NCI-H2196 treated with DMSO at 0.1 percent for 48 hours (cell line): ENCODE measurements at regions not wholly inside any gene's neighbourhood (a gene's known extent, or its start where the extent isn't known, plus 50 kb on each side); places are given as distances from the start of the nearest gene placed in this dataset.

Experiments
- DNase-seq: peaks from one replicate; lab custom pipeline; 2025; ENCODE audit not compliant: unreplicated experiment; lab: John Stamatoyannopoulos, UW

DNA sequence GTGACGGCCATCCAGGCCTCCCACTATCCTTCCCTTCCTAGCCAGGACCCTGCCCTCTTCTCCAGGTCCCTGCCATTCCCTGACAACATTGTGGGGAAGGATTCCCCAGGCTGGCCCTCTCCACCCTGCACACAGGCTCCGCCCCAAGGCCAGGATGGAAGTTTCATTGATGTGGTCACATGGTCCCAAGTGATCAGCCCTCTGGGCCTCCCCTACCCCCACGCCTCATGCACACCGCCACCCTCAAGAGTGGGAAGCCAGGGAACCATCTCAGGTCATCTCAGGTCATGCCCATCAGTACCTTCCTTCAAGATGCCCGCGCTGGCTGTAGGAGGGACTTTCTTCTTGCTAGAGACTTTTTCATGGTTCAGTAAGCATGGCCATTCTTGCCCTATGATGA, 514.8 kb upstream of the RAB6C start:
- DNase-seq: no peak

DNA sequence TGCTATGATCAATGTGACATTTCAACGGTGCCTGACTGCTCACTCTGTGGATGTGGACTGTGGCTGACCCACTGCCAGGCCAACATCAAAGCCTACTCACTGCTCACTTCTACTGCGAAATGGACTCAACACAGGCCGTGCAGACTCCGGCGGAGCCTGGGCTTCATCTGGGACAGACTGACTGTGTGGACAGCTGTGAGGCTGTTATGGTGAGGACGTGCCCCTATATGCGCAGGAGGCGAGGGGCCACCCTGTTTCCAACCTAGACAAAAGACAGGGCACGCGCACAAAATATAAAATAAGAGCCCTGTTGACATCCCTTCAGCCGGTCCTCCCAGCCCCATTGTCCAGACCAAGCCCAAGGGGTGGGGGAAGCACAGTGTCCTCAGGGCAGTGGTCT, 514.4 kb upstream of the RAB6C start:
- no peak for DNase-seq

DNA sequence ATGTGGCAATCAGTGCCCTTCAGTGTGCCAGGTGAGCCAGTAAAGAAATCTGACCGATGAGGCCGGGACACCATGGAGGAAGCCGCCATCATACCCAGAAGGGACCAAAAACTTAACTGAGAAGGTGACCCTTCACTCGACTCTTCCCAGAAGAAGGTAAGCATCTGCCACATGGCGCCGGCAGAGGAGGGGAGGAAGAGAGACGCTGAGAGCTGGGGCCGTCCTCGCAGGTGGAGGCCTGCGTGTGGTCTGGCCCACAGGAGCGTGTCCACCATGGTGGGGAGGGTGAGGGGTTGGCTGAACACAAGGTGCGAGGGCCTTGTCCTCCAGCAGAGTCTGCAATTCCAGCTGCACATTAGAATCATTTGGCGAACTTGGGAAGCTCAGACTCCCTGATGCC, 513.1 kb upstream of the RAB6C start:
- DNase-seq: no peak

DNA sequence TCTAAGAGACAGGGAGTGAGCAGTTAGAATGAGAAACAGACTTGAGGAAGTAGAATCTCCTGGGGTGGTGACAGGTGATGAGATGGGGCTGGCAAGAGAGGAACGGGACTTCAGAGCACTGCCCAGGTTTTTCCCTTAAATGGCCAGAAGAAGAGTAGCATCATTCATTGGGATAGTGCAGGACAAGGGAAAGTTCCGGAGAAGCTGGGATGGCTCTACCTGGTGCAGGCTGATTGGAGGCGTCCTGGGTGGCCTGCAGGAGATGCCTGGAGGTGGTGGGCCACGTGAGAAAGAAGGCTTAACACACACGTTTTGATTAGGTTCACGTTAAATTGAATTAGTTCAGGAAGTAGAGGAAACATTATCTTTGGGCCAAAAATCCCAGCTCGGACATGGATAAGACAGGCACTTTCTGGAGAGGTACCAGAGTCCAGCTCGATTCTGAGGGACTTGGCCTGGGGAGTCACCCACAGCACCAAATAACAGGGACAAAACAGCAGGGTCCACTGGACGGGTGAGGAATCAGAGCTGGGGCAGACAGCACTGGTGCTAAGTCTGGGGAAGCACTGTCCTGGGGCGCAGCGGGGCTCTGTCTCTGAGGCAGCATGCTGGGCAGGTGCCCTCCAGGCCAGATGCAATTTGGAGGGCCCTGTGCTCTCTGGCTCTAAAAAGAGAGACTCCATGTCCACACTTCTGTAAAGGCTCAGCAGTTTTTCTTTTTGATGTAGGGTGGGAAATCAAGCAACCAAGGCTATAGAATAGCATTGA, 512.3 kb upstream of the RAB6C start:
- no peak for DNase-seq

DNA sequence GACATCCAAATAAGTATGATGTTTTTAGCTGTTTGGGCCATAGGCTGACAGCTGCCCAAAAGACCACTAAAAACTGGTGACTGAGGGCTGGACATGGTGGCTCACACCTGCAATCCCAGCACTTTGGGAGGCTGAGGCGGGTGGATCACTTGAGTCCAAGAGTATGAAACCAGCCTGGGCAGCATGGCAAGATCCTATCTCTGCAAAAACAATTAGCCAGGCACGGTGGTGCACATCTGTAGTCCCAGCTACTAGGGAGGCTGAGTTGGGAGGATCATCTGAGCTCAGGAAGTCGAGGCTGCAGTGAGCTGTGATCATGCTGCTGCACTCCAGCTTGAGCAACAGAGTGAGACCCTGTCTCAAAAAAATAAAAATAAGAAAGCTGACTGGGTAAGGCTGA, 511.5 kb upstream of the RAB6C start:
- DNase-seq: no peak

DNA sequence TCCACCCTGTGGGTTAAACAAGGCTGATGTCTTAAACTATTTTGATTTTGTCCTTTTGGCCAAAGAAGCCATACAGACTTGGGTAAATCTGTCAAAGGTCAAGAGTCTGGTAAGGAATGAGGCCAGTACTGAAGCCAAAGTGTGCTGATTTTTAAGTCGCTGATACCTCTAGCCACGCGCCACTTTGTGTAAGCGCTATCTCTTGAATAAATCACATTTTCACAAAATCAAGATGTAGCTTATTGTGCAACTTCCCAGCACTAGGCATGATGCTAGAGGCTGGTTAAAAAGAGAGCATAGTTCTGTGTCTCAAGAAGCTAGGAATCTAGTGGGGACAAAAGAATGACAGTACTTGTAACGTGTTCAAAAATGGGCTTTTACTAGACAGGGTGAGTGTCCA, 510.6 kb upstream of the RAB6C start:
- no peak for DNase-seq

DNA sequence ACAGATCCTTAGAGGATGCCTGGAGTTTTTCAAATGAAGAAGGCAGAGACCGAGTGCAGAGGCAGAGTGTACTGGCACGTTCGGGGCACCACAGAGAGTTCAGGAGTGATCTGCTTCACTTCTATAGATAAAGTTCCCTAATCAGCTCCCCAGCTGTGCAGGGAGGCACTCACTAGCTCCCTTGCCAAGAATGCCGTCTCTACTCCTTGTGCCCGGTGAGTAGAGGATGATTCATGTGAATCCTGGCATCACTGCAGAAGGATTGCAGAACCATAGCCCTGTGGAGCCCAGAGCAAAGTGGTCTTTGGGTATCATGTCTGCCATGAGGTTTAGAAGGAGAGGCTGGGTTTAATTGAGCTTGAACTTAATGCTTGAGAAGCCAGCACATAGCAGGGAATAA, 510.1 kb upstream of the RAB6C start:
- DNase-seq: no peak

DNA sequence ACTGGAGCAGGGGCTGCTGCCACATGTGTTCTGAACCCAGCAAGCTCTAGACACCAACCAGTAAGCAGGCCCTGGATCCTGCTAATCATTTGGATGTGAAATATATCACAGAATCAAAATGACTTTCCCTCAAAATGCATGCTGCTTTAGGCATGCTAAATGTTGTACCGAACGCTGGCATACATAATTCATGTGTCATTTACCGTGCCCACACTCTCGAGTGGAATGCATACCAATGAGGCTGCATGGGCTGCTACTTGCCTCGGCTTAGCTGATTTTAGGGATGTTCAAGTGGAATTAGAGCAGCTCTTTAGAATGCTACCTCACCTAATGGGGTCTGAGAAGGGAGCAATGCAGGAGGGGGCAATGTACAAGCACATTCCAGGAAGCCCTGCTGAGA, 509.6 kb upstream of the RAB6C start:
- no peak for DNase-seq

DNA sequence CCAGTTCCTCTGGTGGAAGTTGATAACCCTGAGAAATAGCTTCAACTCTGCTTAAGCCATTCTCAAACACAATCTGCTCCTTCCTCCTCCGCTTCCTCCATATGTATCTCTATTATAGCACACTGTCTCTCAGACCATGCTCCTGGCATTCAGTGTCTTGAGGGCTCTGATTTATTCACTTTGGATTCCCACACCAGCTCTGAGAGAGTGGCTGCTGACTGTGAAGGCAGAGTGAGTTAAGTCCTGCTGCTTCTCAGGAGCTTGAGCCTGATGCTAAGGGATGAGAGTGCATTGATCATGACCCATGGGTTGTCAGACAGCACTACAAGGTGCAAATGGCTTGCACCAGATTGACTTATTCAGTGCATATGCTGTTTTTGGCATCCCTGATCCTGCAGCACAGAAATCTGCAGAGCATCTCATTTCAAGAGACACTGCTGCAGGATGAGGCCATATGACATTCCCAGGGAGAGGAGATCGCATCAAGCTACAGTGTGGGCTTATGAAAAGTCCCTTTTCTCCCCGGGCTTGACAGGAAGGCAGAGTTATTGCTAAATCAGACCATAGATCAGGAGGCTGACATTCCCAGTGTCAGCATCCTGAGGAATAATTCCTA, 500.5 kb upstream of the RAB6C start:
- no peak for DNase-seq

DNA sequence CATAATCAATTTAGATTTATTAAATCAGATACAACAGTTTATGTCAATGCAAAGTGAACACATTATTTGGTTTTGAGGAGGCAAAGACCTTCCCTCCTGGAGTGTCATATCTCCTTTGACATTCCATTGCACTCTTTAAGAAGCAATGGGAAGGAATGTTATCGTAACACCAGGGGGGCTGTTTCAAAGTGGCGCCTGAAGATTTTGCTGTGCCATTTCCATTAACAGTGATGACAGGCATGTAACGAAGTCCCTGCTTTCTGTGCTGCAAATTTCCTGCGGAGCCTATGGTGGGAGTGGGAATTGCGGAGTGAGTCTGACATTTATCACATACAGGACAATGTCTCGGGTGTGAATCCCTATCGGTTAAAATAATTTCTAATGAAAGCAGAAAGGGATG, 499.6 kb upstream of the RAB6C start:
- no peak for DNase-seq

DNA sequence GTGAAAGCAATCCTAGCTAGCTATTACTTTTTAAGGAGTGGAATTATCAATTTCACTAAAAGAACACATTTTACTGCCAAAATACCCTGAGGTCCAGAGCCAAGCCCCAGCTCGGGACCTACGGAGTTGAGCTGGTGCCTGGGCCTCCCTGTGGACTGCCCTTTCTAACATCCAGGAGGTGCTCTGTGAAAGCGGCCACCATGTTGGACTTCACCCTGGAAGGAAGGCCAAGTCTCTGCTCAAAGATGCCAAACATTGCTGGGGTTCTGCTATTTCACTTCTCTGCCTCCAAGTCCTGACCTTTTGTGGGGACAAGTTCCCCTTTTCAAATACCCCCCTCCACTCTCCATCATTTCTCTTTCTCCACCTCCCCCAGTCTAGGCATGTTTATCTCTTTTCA, 498.7 kb upstream of the RAB6C start:
- no peak for DNase-seq

DNA sequence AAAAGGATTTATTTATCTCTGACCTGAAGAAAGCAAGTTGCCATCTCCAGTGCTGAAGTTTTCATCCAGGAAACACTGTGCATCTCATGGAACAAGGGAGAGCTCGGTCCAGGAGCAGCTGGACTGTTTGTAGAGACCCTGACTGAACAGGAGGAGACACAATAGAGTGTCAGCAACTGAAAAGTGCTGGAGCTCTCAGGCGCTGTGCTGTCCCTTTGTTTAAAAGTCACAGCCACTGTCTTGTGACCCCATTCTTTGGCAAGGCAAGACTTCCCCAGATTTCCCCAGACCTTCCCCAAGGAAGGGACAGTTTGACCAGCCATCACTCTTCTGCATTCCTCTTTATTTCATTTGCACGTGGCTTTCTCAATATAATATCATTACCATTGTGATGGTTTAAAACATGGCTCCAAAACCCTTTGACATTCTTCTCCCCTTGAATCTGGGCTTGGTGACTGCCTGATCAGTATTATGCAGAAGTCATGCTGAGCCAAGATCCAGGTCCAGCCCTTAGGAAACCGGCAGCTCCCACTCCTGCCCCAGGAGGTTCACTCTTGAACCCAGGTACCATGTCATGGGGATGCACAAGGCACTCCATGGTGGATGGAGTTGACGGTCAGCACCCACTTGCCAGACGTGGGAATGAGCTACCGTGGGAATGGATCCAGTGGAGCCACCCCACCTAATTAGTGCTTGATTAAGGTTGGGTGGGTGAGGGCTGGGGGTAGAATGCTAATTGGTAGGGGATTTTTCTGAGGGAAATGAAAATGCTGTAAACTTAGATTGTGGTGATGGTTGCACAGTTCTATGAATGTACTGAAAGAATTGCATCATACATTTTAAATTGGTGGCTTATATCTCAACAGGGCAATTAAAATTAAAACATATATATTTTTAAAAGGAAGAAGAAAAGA, 497.9 kb upstream of the RAB6C start:
- DNase-seq: no peak

DNA sequence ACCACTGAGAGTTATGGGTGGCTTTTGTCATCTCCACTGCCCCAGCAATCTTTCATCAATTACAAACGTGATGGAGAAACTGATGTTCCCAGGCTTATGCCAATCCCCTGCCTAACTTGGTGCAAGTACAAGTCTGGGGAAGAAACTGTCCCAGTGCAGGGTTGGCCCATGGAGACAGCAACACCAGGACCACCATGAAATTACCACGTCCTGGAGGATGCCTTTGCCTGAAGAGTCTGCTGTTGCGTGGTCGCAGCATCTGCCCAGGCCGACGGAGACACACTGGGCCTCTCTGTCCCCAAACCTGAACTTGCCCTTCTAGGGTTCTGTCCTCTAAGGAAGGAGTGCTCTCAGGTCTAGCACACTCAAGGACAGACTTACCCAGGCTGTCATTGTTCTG, 496.8 kb upstream of the RAB6C start:
- no peak for DNase-seq

DNA sequence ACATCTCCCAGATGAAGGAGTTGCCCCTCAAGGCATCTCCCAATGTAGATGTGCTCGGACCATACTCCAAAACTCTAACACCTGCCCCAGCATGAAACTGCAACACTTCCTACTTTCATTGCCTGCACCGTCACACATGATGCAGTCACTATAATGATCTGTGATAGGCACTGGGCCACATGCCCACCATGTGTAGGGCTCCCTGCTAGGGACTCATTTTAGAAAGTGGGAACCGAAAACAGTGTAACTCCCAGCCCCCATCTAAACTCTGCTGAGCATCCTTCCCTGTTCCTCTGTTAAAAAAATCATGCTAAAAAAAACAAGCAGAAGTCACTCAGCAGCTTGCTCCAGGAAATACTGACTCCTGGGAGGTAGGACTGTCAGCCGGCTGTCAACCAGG, 496.1 kb upstream of the RAB6C start:
- DNase-seq: no peak

DNA sequence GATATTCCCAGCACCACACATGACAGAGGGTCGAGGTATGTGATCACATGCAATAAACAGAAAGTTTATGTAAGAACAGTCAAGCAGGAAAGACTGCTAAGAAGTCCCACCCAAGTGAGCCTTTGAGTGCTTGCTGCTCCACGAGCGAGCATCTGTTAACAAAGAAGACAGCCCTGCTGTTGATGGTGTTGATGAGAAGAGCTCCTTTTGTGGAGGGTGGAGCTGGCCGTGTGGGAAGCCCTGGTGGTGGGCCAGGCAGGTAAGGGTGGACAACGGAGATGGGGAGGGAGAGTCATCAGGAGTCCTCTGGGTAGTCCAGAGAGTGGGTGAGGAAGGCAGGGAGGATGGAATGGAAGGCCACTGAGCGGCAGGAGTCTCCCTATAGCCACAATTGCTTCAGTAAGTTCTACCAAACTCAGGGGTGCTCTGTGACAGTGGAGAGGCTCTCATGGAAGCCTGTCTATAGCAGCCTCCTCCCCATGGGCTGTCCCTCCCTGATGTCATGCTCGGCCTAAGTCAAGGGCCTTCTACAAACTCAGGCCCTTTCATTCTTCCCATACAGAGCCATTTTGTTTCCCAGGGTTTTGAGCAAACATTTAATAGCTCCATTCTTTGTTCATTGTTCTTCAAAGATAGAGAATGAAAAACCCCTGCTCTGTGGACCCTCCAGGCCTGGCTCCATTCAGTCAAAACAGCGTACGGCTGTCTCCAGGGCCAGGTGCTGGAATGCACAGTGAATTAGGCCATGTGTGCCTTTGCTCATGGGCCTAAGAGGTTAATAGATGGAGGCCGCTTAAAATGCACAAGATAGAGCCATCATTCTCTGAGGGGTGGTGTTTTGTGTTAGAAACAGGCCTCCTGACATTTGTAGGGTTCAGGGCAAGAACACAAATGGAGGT, 494.2 kb upstream of the RAB6C start:
- DNase-seq: no peak

DNA sequence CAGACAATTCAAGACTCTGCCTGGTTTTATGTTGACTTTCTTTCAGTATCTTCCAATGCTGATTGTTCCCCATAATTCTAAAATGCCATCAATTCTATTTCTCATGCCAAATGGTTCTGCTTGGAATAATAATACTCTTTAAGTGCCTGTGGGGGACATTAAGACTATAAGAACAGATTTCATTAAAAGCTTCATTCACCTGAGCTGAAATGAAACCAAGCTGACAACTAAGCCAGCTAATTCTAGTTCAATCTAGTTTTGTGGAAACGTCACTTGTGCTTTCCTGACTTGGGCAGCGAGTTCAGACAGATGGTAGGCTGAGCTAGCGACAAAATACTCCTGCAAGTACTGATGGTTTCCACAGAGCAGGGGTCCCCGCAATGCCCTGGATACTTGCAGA, 491.1 kb upstream of the RAB6C start:
- DNase-seq: no peak

DNA sequence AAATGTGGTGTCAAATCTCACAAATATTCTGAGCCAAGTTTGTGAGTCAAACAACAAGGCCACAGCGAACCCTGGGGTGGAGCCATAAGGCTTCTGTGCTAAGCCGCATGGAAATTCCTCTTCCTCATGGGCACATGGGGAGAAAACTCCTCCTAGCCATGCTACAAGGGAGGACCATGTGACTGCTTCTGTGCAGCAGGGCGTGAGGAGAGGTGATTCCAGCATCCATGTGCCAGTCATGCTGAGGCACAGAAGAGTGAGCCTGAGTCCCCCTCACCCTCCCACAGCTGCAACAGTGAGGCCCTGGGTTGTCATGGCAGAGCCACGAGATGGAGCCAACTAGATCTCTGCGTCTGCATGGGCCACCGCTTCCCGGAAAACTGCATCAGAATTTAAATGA, 488.8 kb upstream of the RAB6C start:
- DNase-seq: no peak

DNA sequence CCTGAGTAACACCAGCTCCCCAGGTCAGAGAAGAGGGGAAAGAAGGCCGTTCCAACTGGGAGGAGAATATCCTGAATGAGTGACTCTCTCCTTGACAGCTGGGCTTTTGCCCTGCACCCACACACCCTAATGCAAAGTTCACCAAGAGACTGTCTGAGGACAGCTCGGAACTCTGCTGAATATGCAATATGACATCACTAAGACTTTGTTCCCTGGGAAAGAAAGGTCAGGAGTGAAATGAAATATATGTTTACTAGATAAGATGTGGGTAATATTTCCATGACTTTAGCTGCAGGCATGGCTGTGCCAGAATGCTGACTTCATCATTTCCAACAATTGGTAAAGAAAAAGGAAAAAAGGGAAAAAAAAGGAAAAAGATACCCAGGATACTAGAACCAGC, 488.2 kb upstream of the RAB6C start:
- no peak for DNase-seq

DNA sequence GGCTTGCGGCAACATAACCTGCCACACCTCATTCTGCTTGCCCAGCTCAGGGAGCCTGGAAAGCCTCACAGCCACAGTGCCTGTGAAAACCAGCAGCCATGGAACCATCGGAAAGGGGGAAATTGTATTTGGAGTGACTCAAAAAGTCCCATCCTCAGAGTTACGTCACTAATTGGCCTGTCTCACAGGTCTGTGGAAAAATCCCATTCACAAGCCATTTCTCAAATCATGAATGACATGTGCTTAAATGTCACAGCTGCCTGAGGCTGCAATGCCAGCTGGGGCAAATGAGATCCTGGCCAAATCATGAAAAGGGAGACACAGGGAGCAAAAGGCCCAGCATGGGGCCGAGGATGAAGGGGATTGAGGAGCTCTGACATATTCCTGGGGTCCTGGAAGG, 486.9 kb upstream of the RAB6C start:
- DNase-seq: no peak

DNA sequence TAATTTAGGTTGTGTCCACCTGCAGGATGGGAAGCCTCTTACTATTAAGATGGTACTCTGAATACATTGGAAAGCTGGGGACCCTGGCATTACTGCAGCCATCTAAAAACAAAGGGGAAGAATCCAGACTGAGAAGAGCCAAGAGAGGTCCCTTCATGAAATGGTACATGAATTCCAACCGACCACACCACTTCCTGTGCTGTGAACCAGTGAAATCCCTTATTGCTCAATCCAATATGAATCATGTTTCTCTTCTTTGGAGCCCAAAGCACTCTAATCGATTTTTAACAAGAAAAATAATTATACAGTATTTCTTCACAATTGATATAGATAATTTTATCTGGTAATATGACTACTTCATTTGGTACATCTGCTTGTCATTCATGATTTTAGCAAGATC, 479.7 kb upstream of the RAB6C start:
- no peak for DNase-seq

DNA sequence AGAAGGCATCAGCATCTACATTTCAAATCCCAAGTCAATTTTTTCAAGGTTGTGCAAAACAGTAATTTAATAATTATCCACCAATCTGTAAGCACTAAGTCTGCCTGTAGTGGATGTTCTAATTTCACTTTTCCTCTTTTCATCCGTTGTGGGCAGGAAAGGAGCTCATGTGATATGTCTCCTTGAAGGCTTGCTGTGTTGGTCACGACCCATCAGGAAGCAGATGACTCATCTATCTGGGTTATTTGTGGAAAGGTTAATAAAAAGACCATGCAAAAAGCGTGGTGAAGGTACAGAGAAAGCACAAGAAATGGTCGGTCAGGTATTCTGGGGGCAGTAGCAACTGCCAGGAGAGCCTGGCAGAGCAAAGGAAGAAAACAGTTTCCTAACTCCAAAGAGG, 476.7 kb upstream of the RAB6C start:
- no peak for DNase-seq
